ENCODE measurements at regions not wholly inside any gene's neighbourhood (a gene's known extent, or its start where the extent isn't known, plus 50 kb on each side); places are given as distances from the start of the nearest gene placed in this dataset.

GRCh38 chr5:158485604-158486081 is 614.1 kb downstream of the EBF1 start:
- Histone ChIP-seq H3K9ac (ENCODE audit: low read depth, low read length) (no peak overlapping the region), H3K4me3 (ENCODE audit: low read depth in 1 of 2, low read length in 2 of 2) (no peak overlapping the region), H3K27me3 (ENCODE audit: insufficient read depth, low read length, poor library complexity) (no peaks in the 10 kb centered on the region), H3K4me2 (ENCODE audit: insufficient read depth, low read length) (no peak overlapping the region), H3K9me3 (ENCODE audit: insufficient read depth, low read length, severe bottlenecking) (no peaks in the 10 kb centered on the region), H3K36me3 (ENCODE audit: insufficient read depth, low read length) (no peaks in the 10 kb centered on the region), H4K20me1 (ENCODE audit: insufficient read depth, low read length) (no peaks in the 10 kb centered on the region), H3K27ac (ENCODE audit: low read length) (no peak overlapping the region), H3K4me1 (ENCODE audit: insufficient read depth, low read length) (peaks cover 11% of the 10 kb centered on the region), H3K79me2 (ENCODE audit: insufficient read depth, low read length) (no peaks in the 10 kb centered on the region), H2AFZ (ENCODE audit: low read depth, low read length) (no peak overlapping the region)
- DNase-seq (no peak), ATAC-seq (ENCODE audit: insufficient read depth, low read depth) (no peak)
- TF ChIP-seq CTCF (IDR thresholded peaks at IDR 0.05; ENCODE audit: borderline replicate concordance, extremely low read depth, low read length, poor library complexity, severe bottlenecking) (no peak), EZH2 (IDR thresholded peaks at IDR 0.05; ENCODE audit: borderline replicate concordance, low read depth, low read length, severe bottlenecking) (no peak)

GRCh38 chr5:158485047-158485446 is 614.7 kb downstream of the EBF1 start:
- Histone ChIP-seq H3K79me2 (ENCODE audit: insufficient read depth, low read length) (no peaks in the 10 kb centered on the region), H3K4me2 (ENCODE audit: insufficient read depth, low read length) (no peak overlapping the region), H3K9me3 (ENCODE audit: insufficient read depth, low read length, severe bottlenecking) (no peaks in the 10 kb centered on the region), H3K27me3 (ENCODE audit: insufficient read depth, low read length, poor library complexity) (no peaks in the 10 kb centered on the region), H3K36me3 (ENCODE audit: insufficient read depth, low read length) (no peaks in the 10 kb centered on the region), H4K20me1 (ENCODE audit: insufficient read depth, low read length) (no peaks in the 10 kb centered on the region), H3K27ac (ENCODE audit: low read length) (no peak overlapping the region), H3K4me3 (ENCODE audit: low read depth in 1 of 2, low read length in 2 of 2) (no peak overlapping the region), H3K4me1 (ENCODE audit: insufficient read depth, low read length) (peaks cover 16% of the 10 kb centered on the region), H2AFZ (ENCODE audit: low read depth, low read length) (no peak overlapping the region), H3K9ac (ENCODE audit: low read depth, low read length) (no peak overlapping the region)
- no peak for ATAC-seq (ENCODE audit: insufficient read depth, low read depth)
- no peak for DNase-seq
- TF ChIP-seq EZH2 (IDR thresholded peaks at IDR 0.05; ENCODE audit: borderline replicate concordance, low read depth, low read length, severe bottlenecking) (no peak), CTCF (IDR thresholded peaks at IDR 0.05; ENCODE audit: borderline replicate concordance, extremely low read depth, low read length, poor library complexity, severe bottlenecking) (no peak)

- Histone ChIP-seq H3K36me3 (ENCODE audit: insufficient read depth, low read length) (no peaks in the 10 kb centered on the region), H3K9ac (ENCODE audit: low read depth, low read length) (no peak overlapping the region), H2AFZ (ENCODE audit: low read depth, low read length) (peak overlapping the region; percentile 62)
These were observed 615.6 kb downstream of the EBF1 start for GRCh38 chr5:158484150-158484549.

More at GRCh38 chr5:158484150-158484549, 615.6 kb downstream of the EBF1 start:
- H3K4me2 ChIP-seq (ENCODE audit: insufficient read depth, low read length) = no peak overlapping the region
- no peaks in the 10 kb centered on the region for H3K9me3 ChIP-seq (ENCODE audit: insufficient read depth, low read length, severe bottlenecking)
- no peak for ATAC-seq (ENCODE audit: insufficient read depth, low read depth)
- no peak for DNase-seq
- no peaks in the 10 kb centered on the region for H3K27me3 ChIP-seq (ENCODE audit: insufficient read depth, low read length, poor library complexity)
- TF ChIP-seq EZH2 (IDR thresholded peaks at IDR 0.05; ENCODE audit: borderline replicate concordance, low read depth, low read length, severe bottlenecking) (no peak), CTCF (IDR thresholded peaks at IDR 0.05; ENCODE audit: borderline replicate concordance, extremely low read depth, low read length, poor library complexity, severe bottlenecking) (no peak)
- H3K4me3 ChIP-seq (ENCODE audit: low read depth in 1 of 2, low read length in 2 of 2) = no peak overlapping the region
- H3K4me1 ChIP-seq (ENCODE audit: insufficient read depth, low read length) = peaks cover 24% of the 10 kb centered on the region
- H3K79me2 ChIP-seq (ENCODE audit: insufficient read depth, low read length) = no peaks in the 10 kb centered on the region
- H4K20me1 ChIP-seq (ENCODE audit: insufficient read depth, low read length) = no peaks in the 10 kb centered on the region
- peak overlapping the region; percentile 58 for H3K27ac ChIP-seq (ENCODE audit: low read length)
